Anterior cingulate cortex (tissue), 58 donors: ENCODE measurements at regions not wholly inside any gene's neighbourhood (a gene's known extent, or its start where the extent isn't known, plus 50 kb on each side); places are given as distances from the start of the nearest gene placed in this dataset.
A peak's percentile ranks its signal among the peaks of the same experiment; 100 is the strongest.
"Not testable (repeated sequence)": the region's sequence is repeated elsewhere in the genome, so short reads cannot be mapped to it uniquely, and the experiment has no call there.

ENCODE experiments used
- DNase-seq, 58 donors: peaks; one replicate each; lab custom pipeline; 2025; lab: John Stamatoyannopoulos, UW

- no peak for DNase-seq
Measured at GRCh38 chr4:164613256-164613655, 140.7 kb upstream of the SMIM31 start.

GRCh38 chr4:164613792-164614191 is 140.1 kb upstream of the SMIM31 start:
- no peak for DNase-seq

GRCh38 chr4:164614329-164614728 is 139.6 kb upstream of the SMIM31 start:
- DNase-seq, result no peak

- no peak for DNase-seq
Measured at GRCh38 chr4:164614999-164615398, 138.9 kb upstream of the SMIM31 start.

GRCh38 chr4:164615964-164616363 is 138.0 kb upstream of the SMIM31 start:
- DNase-seq, result no peak

GRCh38 chr4:164616961-164617360 is 137.0 kb upstream of the SMIM31 start:
- DNase-seq, result no peak

GRCh38 chr4:164617426-164617825 is 136.5 kb upstream of the SMIM31 start:
- no peak for DNase-seq

- no peak for DNase-seq
Measured at GRCh38 chr4:164617911-164618310, 136.0 kb upstream of the SMIM31 start.

- DNase-seq, result no peak
Measured at GRCh38 chr4:164621886-164622521, 131.9 kb upstream of the SMIM31 start.

GRCh38 chr4:164623099-164623498 is 130.8 kb upstream of the SMIM31 start:
- DNase-seq, result no peak

GRCh38 chr4:164639001-164639400 is 114.9 kb upstream of the SMIM31 start:
- no peak for DNase-seq

GRCh38 chr4:164648151-164648848 is 105.6 kb upstream of the SMIM31 start:
- DNase-seq, result no peak

- no peak for DNase-seq
Measured at GRCh38 chr4:164648849-164649212, 105.1 kb upstream of the SMIM31 start.

GRCh38 chr4:164659765-164660164 is 94.2 kb upstream of the SMIM31 start:
- no peak for DNase-seq

- not testable (repeated sequence) for DNase-seq
Measured at GRCh38 chr4:164676152-164676551, 77.8 kb upstream of the SMIM31 start.

GRCh38 chr4:164683040-164683439 is 70.9 kb upstream of the SMIM31 start:
- DNase-seq, result no peak

GRCh38 chr4:164695650-164696049 is 58.3 kb upstream of the SMIM31 start:
- DNase-seq, result no peak

GRCh38 chr4:164700471-164700870 is 53.5 kb upstream of the SMIM31 start:
- DNase-seq, result peak in 8 of 58 donors; percentile 1 to 18 (median 4)

GRCh38 chr4:164701665-164702064 is 52.3 kb upstream of the SMIM31 start:
- DNase-seq, result no peak
